ENCODE measurements at regions not wholly inside any gene's neighbourhood (a gene's known extent, or its start where the extent isn't known, plus 50 kb on each side); places are given as distances from the start of the nearest gene placed in this dataset.

DNA sequence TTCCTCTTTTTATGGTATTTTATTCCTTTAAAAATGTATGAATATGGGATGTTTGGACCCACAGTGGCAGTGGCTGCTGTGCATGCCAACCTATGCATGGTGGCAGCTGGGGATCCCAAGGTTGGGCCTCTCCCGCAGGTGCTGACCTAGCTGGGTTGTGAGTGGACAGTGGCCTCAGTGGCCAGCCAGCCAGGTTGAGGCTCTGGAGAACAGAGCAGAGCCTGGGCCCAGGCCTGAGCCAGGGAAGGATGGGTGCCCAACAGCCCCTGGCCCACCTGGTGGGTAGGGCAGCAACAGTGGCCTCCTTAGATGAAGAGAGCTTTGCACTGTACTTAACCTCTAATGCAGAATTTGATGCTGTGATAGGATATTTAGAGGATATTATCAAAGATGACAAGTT, 624.8 kb downstream of the CHSY3 start:
- no peaks in the 10 kb centered on the region for H3K36me3 ChIP-seq
- H3K9me3 ChIP-seq = no peaks in the 10 kb centered on the region
- WGBS, 2 donors = 82 to 83% methylated on average over 1 of the region's 1 CpG
- intact Hi-C loops (cut with DNase I) = no loop called here
- TF ChIP-seq, protein P1, sequence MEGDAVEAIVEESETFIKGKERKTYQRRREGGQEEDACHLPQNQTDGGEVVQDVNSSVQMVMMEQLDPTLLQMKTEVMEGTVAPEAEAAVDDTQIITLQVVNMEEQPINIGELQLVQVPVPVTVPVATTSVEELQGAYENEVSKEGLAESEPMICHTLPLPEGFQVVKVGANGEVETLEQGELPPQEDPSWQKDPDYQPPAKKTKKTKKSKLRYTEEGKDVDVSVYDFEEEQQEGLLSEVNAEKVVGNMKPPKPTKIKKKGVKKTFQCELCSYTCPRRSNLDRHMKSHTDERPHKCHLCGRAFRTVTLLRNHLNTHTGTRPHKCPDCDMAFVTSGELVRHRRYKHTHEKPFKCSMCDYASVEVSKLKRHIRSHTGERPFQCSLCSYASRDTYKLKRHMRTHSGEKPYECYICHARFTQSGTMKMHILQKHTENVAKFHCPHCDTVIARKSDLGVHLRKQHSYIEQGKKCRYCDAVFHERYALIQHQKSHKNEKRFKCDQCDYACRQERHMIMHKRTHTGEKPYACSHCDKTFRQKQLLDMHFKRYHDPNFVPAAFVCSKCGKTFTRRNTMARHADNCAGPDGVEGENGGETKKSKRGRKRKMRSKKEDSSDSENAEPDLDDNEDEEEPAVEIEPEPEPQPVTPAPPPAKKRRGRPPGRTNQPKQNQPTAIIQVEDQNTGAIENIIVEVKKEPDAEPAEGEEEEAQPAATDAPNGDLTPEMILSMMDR (IDR thresholded peaks at IDR 0.05) = no peak
- H3K4me1 ChIP-seq = no peaks in the 10 kb centered on the region
- H3K4me3 ChIP-seq = no peak overlapping the region
- H3K27me3 ChIP-seq = no peaks in the 10 kb centered on the region
- FAIRE-seq = no peak
- H3K27ac ChIP-seq = no peak overlapping the region
- DNase-seq = peak in 2 of 6 donors; percentile 43 to 45
- no peak for ATAC-seq

DNA sequence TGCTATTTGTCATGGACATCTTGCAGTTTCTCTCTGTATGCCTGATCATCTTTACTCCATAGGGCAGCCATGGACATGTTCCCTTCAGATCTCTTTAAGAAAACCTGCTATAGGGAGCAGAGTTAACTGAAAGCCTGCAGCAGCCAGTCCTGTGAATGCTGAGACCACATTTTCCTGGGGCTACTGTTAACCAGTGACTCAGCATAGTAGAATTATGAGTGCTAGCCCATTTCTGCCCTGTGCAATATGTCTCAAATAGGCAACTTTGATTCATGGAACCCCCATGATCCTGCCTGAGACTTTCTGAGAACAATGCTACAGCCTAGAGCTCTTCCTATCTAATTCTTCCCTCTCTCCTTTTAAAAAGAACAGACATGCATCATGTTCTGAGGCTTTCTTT, 624.2 kb downstream of the CHSY3 start:
- H3K4me3 ChIP-seq = no peak overlapping the region
- no peaks in the 10 kb centered on the region for H3K36me3 ChIP-seq
- DNase-seq = no peak
- FAIRE-seq = no peak
- intact Hi-C loops (cut with DNase I) = no loop called here
- no peaks in the 10 kb centered on the region for H3K9me3 ChIP-seq
- no peaks in the 10 kb centered on the region for H3K27me3 ChIP-seq
- H3K4me1 ChIP-seq = no peaks in the 10 kb centered on the region
- TF ChIP-seq, protein P1 (IDR thresholded peaks at IDR 0.05) = no peak
- H3K27ac ChIP-seq = no peak overlapping the region
- no peak for ATAC-seq

DNA sequence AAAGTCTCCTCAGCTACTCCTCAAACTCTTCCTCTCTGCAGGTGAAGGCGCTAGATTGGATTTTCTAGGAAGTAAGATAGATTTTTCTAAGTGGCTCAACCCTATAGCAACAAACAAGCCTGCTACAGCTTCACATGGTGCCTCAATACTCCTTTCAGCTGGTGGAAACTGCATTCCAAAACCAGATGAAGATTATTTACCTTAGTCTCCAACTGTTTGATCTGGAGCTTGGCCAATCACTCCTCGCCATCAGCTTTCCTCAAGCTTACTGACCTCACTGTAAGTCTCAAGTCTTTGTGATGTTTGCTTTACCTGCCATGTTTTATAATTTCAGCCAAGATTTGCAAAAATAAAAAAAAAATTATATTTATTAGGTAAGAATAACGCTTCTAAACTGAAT, 622.4 kb downstream of the CHSY3 start:
- H3K36me3 ChIP-seq = no peaks in the 10 kb centered on the region
- ATAC-seq = peak in 2 of 4 donors; percentile 22 to 61
- H3K9me3 ChIP-seq = no peaks in the 10 kb centered on the region
- WGBS, 2 donors = 36 to 44% methylated on average over 3 of the region's 3 CpGs
- no peak overlapping the region for H3K27ac ChIP-seq
- FAIRE-seq = no peak
- no peak for DNase-seq
- no peaks in the 10 kb centered on the region for H3K4me1 ChIP-seq
- intact Hi-C loops (cut with DNase I) = no loop called here
- no peaks in the 10 kb centered on the region for H3K27me3 ChIP-seq
- TF ChIP-seq, protein P1 (IDR thresholded peaks at IDR 0.05) = no peak
- no peak overlapping the region for H3K4me3 ChIP-seq

DNA sequence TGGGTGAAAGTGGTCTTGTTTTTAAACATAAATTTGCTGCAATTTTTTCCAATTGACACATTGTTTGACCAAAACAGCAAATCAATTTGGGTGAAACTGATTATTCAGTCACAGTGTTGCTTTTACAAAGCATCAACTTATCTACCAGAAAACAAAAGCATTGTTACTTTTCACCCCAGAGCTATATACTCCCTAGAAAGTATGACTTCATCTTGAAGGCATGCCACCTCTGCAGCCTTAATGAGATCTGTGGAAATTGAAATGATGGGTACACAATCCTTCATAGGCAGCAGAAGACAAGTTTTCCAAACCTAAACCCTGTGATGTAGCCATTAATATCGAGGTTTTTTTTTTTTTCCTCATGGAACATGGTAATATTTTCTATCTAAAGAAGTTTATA, 615.9 kb downstream of the CHSY3 start:
- Histone ChIP-seq H3K4me1 (no peaks in the 10 kb centered on the region), H3K36me3 (no peaks in the 10 kb centered on the region), H3K4me3 (no peak overlapping the region), H3K9me3 (no peaks in the 10 kb centered on the region), H3K27ac (no peak overlapping the region), H3K27me3 (no peaks in the 10 kb centered on the region)
- intact Hi-C loops (cut with DNase I) = no loop called here
- 43 to 47% methylated on average over 1 of the region's 1 CpG for WGBS, 2 donors
- TF ChIP-seq, protein P1 (IDR thresholded peaks at IDR 0.05) = no peak
- no peak for DNase-seq
- no peak for FAIRE-seq
- ATAC-seq = no peak

DNA sequence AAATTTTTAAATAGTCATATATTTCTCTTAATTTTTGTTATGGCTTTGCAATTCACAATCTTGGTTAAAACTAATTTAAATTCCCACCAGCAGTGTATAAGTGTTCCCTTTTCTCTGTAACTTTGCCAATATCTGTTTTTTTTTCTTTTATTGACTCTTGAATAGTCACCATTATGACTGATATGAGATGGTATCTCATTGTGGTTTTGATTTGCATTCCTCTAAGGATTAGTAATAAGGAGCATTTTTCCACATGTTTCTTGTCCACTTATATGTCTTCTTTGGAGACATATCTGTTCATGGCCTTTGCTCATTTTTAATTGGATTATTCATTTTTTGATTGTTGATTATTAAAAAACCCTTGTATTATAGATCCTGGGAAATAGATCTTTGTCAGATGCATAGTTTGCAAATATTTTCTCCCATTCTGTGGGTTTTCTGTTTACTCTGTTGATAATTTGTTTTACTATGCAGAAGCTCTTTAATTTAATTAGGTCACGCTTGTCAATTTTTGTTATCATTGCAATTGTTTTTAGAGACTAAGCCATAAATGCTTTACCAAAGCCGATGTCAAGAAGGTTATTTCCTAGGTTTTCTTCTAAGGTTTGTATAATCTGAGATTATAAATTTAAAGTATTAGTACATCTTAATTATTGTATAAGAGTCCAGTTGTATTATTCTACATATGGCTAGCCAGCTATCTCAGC, 610.9 kb downstream of the CHSY3 start:
- no peak for DNase-seq
- no peak for ATAC-seq
- Histone ChIP-seq H3K9me3 (no peaks in the 10 kb centered on the region), H3K4me3 (no peak overlapping the region), H3K4me1 (no peaks in the 10 kb centered on the region), H3K27ac (no peak overlapping the region), H3K27me3 (no peaks in the 10 kb centered on the region), H3K36me3 (no peaks in the 10 kb centered on the region)
- no peak for FAIRE-seq
- WGBS, 2 donors = 89 to 92% methylated on average over 2 of the region's 2 CpGs
- TF ChIP-seq, protein P1 (IDR thresholded peaks at IDR 0.05) = no peak
- intact Hi-C loops (cut with DNase I) = no loop called here

Data from pancreas (tissue), 10 donors.